Stimulated activated CD8-positive, alpha-beta memory T cell treated with anti-CD3 and anti-CD28 coated beads, Interleukin-2, amount 100 ng/mL, for 1 hour (primary cell): ENCODE measurements at regions not wholly inside any gene's neighbourhood (a gene's known extent, or its start where the extent isn't known, plus 50 kb on each side); places are given as distances from the start of the nearest gene placed in this dataset.

Experiments
- DNase-seq, 2 donors: peaks; one replicate each; pipeline ENCODE4 v3.0.0-alpha.2; 2020; ENCODE audit warnings: low read depth in 2 of 2

GRCh38 chr12:91852634-91853033, 293.0 kb downstream of the BTG1 start:
- no peak for DNase-seq

- DNase-seq = no peak
Measured at GRCh38 chr12:91851741-91852477, 293.7 kb downstream of the BTG1 start.

DNA sequence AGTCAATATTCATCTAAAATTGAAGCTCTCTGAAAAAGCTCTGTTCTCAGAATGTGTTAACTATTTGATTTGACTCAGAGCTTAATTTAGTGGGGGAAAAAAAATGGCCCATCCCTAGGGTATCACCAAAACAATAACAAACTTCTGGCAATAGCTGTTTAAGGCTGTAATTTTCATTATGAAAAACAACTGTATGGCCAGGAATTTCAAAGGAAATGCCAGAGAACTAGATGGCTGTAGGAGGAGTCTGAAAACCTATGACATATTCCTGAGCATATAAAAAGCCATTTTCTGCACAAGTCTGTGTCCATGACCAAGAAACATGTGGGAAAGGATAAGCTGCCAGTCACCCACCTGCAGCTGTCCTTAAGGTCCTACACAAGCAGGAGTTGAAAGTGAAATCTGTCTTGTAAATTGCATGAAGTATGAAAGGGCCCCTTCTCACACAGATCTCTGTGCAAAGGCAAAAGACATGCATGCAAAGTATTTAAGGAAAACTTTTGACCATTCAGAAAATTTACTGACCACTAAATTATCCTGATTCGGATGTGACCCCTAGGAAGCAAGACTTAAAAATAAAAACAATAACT, 299.1 kb downstream of the BTG1 start:
- no peak for DNase-seq

DNA sequence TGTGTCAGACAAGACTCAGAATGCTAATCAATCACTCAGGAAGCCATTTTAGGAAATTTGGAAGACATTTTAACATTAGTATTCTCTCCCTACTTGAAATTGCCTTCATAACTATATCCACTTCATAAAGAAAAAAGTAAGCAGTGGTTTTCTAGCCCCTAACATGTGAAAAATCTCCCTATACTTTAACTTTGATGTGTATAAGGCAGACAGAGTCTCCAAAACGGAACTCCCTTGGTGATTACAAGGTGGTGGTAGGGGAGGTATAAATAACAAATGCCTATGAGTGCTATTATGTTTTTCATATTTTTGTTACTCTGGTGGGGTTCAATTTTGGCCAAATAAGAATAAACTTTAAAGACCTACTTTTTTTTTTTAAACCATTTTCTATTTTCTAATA, 300.3 kb downstream of the BTG1 start:
- no peak for DNase-seq

DNA sequence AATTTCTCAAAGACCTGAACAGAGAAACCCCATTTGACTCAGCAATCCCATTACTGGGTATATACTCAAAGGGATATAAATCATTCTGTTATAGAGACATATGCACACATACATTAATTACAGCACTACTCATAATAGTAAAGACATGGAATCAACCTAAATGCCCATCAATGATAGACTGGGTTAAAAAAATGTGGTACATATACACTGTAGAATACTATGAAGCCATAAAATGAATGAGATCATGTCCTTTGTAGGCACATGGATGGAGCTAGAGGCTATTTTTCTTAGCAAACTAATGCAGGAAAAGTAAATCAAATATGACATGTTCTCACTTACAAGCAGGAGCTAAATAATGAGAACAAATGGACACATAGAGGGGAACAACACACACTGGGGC, 303.8 kb downstream of the BTG1 start:
- DNase-seq = no peak

- no peak for DNase-seq
Measured at GRCh38 chr12:91836696-91837095, 308.9 kb downstream of the BTG1 start.

GRCh38 chr12:91836264-91836663, 309.4 kb downstream of the BTG1 start:
- DNase-seq = no peak

DNA sequence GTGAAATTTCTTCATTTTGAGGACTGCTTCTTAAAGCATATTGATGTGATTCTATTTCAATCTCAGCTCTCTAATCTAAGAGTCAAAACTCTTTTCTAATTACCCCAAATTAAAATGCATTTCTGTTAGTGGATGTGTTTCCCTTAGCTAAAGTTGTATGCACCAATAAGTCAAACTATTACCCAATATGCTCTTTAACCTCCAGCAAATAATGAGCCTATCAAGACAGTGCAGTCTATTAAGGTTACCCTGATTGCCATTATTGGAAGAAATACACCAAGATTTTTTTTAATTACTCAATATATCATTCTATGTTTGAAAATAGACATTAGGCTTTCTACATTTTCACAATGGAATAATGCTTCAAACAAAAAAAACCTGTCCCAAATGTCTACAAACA, 310.0 kb downstream of the BTG1 start:
- DNase-seq = no peak

GRCh38 chr12:91833780-91834359, 311.8 kb downstream of the BTG1 start:
- DNase-seq = no peak

- DNase-seq = no peak
Measured at GRCh38 chr12:91825999-91826398, 319.6 kb downstream of the BTG1 start.

GRCh38 chr12:91824991-91825390, 320.7 kb downstream of the BTG1 start:
- DNase-seq = no peak

DNA sequence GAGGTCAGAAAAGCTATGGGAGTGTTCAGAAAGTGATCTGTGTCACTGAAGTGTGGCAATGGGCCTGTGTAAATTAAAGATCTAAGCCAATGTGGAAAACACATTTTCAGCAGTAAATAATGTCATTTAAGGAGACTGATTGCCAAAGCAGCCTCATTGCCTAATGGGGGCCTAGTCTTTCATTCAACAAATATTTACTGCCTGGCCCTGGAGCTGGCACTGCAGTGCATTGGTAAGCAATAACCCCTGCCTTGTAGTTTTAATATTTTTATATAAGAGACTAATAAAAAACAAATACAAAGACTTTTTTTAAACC, 326.6 kb downstream of the BTG1 start:
- DNase-seq = no peak

DNA sequence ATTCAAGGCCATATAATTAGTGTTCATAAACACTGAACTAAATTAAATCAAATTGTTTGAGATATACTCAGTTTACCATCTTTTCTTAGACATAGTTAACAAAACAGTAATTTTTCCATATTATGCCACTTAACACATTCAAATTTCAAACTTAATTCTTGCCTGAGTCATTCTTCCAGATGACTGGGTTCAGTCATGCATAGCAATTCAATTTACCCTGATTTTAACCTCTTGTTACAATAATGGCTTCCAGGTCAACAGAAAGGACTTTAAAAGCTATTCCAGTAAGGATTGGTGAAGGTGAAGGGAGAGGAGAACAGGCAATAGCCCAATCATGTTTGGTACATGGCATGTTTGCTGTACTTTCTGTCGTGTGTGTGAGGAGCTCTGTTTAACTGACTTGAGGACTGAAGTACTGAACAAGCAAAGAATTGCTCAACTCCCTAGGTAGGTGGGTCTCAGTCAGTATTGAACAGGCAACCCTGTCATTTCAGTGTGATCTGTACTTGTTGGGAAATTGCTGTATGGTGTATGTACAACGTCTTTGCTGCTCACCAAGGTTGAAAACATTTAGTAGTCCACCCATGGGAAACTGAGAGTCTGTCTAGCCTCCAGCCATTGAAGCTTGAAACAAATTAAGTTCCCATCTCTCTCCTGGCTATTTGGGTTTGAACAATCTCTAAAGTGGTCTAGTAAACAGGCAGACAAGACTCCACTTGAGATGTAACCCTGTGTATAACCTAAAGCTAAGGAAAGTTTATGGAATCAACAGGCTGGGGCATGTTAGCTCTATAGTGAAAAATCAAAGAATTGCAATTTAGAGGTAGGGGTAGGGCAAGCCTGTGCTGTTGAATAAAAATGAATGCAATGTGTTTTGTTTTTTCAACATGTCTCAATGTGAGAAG, 327.2 kb downstream of the BTG1 start:
- no peak for DNase-seq

DNA sequence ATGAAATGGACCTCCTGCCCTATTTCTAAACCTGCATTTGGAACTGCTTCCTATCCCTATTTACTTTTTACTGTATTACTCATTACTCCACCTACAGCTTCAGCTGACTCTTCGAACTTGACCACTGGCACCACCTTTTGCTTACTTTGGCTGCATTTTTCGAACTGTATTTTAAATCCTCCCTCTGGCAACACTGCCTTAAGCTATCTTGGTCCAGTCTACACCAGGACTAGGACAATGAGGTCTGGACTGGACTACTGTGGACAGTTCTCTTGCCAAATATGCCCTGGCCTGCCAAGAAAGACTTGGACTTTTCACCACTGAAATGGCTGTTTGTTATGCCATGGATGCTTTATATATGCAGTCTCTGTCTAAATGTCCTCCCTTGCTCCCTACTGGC, 328.1 kb downstream of the BTG1 start:
- DNase-seq = no peak

- DNase-seq = no peak
Measured at GRCh38 chr12:91813701-91814100, 331.9 kb downstream of the BTG1 start.

- peak; percentile 58 to 64 for DNase-seq
Measured at GRCh38 chr12:91811481-91812287, 334.0 kb downstream of the BTG1 start.

DNA sequence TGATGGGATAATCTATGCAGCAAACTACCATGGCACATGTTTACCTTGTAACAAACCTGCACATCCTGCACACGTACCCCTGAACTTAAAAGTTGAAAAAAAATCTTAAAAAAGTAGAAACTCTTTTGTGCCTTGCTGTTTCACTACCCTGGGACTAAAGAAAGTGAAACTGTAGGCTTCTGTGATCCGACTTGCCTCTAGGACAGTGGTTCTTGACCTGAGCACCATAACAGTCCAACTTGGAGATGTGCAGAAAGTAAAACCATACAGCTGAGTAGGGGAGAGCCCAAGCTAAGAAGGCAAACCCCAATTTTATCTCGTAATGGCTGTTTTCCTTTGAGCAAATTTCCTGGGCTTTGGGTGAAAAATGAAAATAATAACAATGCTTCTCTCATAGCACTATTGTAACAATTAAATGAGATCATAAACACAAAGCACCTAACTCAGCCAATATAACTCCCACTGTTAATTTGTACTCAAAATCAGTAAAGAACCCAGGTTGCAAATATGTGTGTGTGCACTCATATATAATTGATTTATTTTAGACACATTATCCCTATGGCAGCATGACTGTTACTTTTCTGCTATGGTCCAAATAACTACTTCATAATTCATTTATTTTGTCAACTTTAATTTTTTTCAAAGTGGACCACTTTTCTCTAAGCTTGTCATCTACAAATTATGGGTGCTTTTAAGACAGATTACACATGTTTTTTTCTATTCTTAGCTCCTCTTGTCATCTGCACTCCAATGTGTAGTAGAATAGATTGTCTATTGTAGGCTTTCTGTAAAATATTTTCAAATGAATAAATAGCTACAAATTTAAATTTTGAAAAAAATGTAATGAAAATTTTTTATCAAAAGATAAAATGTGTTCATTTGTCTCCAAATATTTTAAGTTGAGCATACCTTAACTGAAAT, 334.9 kb downstream of the BTG1 start:
- DNase-seq = no peak

DNA sequence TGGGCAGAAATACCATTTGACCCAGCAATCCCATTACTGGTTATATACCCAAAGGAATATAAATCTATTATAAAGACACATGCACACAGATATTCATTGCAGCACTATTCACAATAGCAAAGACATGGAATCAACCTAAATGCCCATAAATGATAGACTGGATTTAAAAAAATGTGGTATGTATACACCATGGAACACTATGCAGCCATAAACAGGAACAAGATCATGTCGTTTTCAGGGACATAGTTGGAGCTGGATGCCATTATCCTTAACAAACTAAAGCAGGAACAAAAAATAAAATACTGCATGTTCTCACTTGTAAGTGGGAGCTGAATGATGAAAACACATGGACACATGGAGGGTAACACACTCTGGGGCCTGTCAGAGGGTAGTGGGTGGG, 335.6 kb downstream of the BTG1 start:
- no peak for DNase-seq

DNA sequence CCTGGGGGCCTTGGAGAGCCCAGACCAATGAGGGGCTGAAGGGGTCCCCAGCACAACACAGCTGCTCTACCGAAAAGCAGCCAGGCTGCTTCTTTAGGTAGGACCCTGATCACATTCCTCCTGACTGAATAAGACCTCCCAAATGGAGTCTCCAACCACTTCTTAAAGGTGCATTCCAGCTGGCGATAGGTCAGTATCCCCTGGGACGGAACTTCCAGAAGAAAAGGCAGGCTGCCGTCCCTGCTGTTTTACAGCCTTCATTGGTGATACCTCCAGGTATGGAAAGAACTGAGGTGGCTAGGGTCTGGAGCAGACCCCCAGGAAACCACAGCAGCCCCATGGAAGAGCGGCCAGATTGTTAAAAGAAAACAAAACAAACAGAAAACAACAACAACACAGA, 340.6 kb downstream of the BTG1 start:
- DNase-seq = no peak

- DNase-seq = no peak
Measured at GRCh38 chr12:91804533-91804932, 341.1 kb downstream of the BTG1 start.

DNA sequence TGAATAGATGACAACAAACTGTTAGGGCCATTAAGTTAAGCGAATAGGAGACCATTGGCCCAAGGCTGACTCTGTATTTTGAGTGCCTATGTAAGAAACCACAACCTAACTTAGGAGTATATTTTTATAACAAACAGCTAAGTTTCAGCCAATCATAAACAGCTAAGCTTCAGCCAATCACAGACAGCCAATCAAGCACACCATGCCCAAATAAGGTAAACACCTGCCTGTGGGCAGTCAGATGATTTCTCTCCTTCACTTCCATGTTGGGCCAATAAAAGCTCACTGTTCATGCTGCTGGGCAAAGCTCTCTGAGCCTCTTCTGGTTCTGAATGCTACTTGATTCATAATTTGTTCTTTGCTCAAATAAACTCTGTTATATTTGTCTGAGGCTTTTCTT, 344.6 kb downstream of the BTG1 start:
- DNase-seq = no peak
